GM13976 (cell line): ENCODE measurements at regions not wholly inside any gene's neighbourhood (a gene's known extent, or its start where the extent isn't known, plus 50 kb on each side); places are given as distances from the start of the nearest gene placed in this dataset.

ENCODE experiments used
- DNase-seq: peaks from one replicate; pipeline ENCODE4 v3.0.0; 2012; ENCODE audit warnings: low spot score
- CTCF ChIP-seq: IDR thresholded peaks from 2 replicates; pipeline ENCODE4 v1.5.1; 2012; ENCODE audit warnings: borderline replicate concordance, mild to moderate bottlenecking; ENCODE audit not compliant: insufficient read depth; ENCODE audit errors: extremely low read depth, missing control alignments, control extremely low read depth
- in situ Hi-C: fragments of 300-500 bp; cut with MboI; formaldehyde crosslinking; loops from one replicate; pipeline ENCODE4 v1.12.0; 2022; ENCODE audit warnings: low sequenced_read_pairs, mixed read lengths, inconsistent platforms; ENCODE audit not compliant: unreplicated experiment

- in situ Hi-C loops, result no loop called here
- no peak for TF ChIP-seq CTCF
- DNase-seq, result no peak
Observed at GRCh38 chr10:4294996-4295792, 510.2 kb upstream of the KLF6 start.

GRCh38 chr10:4294271-4294670 lies 509.3 kb upstream of the KLF6 start:
- no peak for DNase-seq
- TF ChIP-seq CTCF, result no peak
- in situ Hi-C loops, result no loop called here

- TF ChIP-seq CTCF, result no peak
- in situ Hi-C loops, result no loop called here
- no peak for DNase-seq
Observed at GRCh38 chr10:4291990-4292389, 507.0 kb upstream of the KLF6 start.

- in situ Hi-C loops, result no loop called here
- TF ChIP-seq CTCF, result no peak
- no peak for DNase-seq
Observed at GRCh38 chr10:4285121-4285520, 500.1 kb upstream of the KLF6 start.

- no peak for DNase-seq
- no peak for TF ChIP-seq CTCF
- in situ Hi-C loops, result no loop called here
Observed at GRCh38 chr10:4283846-4284610, 499.0 kb upstream of the KLF6 start.

GRCh38 chr10:4282496-4282895 lies 497.5 kb upstream of the KLF6 start:
- DNase-seq, result no peak
- no peak for TF ChIP-seq CTCF
- in situ Hi-C loops, result no loop called here
